Kidney (tissue), 13 donors: ENCODE measurements at regions not wholly inside any gene's neighbourhood (a gene's known extent, or its start where the extent isn't known, plus 50 kb on each side); places are given as distances from the start of the nearest gene placed in this dataset.
A peak's percentile ranks its signal among the peaks of the same experiment; 100 is the strongest.
"Not testable (repeated sequence)": the region's sequence is repeated elsewhere in the genome, so short reads cannot be mapped to it uniquely, and the experiment has no call there.

Source experiments
- DNase-seq, 5 donors: peaks; one replicate each; pipeline ENCODE4 v3.0.0-alpha.2; 2013 to 2020
- FAIRE-seq: peaks from 2 replicates; lab custom pipeline; 2012; peaks lifted over from hg19 to GRCh38; lab: Jason Lieb, UNC
- H3K27ac ChIP-seq, 2 donors: one replicate each; pipeline ENCODE4 v1.7.0; 2013; ENCODE audit warnings: low read depth in 2 of 2, low read length in 2 of 2, inconsistent platforms in 1 of 2
- H3K27me3 ChIP-seq: one replicate; pipeline ENCODE4 v1.7.1; 2013; ENCODE audit warnings: low read length, inconsistent platforms; ENCODE audit not compliant: control insufficient read depth, insufficient read depth
- H3K36me3 ChIP-seq, 3 donors: one replicate each; pipeline versions ENCODE4 v1.7.0 to v1.7.1; 2013; ENCODE audit warnings: low read length in 3 of 3, control low read depth in 1 of 3, inconsistent platforms in 1 of 3; ENCODE audit not compliant: insufficient read depth in 3 of 3, control insufficient read depth in 2 of 3
- H3K4me1 ChIP-seq, 3 donors: one replicate each; pipeline versions ENCODE4 v1.7.0 to v1.7.1; 2013; ENCODE audit warnings: low read length in 3 of 3, inconsistent platforms in 1 of 3, low read depth in 1 of 3; ENCODE audit not compliant: control insufficient read depth in 2 of 3, insufficient read depth in 2 of 3
- H3K4me3 ChIP-seq, 3 donors: one replicate each; pipeline versions ENCODE4 v1.7.0 to v1.8.1; 2013; ENCODE audit warnings: low read length in 3 of 3, control low read depth in 1 of 3, inconsistent platforms in 1 of 3
- H3K9ac ChIP-seq, 3 donors: one replicate each; pipeline versions ENCODE4 v1.7.0 to v1.7.1; 2013; ENCODE audit warnings: low read length in 3 of 3, control low read depth in 1 of 3, inconsistent platforms in 1 of 3
- H3K9me3 ChIP-seq, 3 donors: one replicate each; pipeline versions ENCODE4 v1.7.0 to v1.7.1; 2013; ENCODE audit warnings: low read length in 3 of 3, control low read depth in 1 of 3, inconsistent platforms in 1 of 3; ENCODE audit not compliant: control insufficient read depth in 2 of 3, insufficient read depth in 1 of 3
- CTCF ChIP-seq: IDR thresholded peaks from 3 replicates; pipeline ENCODE4 v1.5.1; 2012; ENCODE audit warnings: mild to moderate bottlenecking, moderate library complexity, borderline replicate concordance; ENCODE audit not compliant: insufficient read depth; ENCODE audit errors: extremely low read depth
- intact Hi-C: fragments of 100-400 bp; cut with DNase I; formaldehyde crosslinking; loops from one replicate; pipeline ENCODE4 v1.11.1; 2022
- donor health status: control.
- donor health status: control.
- donor health status: control.
- donor health status: control.
- donor health status: control.
- donor health status: DM: yes; HTN: yes; CAD: no.
- donor health status: Normal renal cell carcinoma (clear cell type).

GRCh38 chr6:92683748-92684147 is 735.6 kb downstream of the EPHA7 start:
- H3K9ac ChIP-seq, result no peak overlapping the region
- no peaks in the 10 kb centered on the region for H3K36me3 ChIP-seq
- H3K27me3 ChIP-seq, result no peaks in the 10 kb centered on the region
- H3K9me3 ChIP-seq, result no peaks in the 10 kb centered on the region
- no peaks in the 10 kb centered on the region for H3K4me1 ChIP-seq
- H3K27ac ChIP-seq, result no peak overlapping the region
- no peak overlapping the region for H3K4me3 ChIP-seq
- DNase-seq, result no peak
- TF ChIP-seq CTCF, result no peak
- intact Hi-C loops, result no loop called here
- FAIRE-seq, result no peak

GRCh38 chr6:92682516-92683398 is 736.6 kb downstream of the EPHA7 start:
- H3K4me1 ChIP-seq, result no peaks in the 10 kb centered on the region
- intact Hi-C loops, result no loop called here
- FAIRE-seq (no peak), DNase-seq (peak in 2 of 5 donors; percentile 14)
- TF ChIP-seq CTCF, result no peak
- no peak overlapping the region for H3K9ac ChIP-seq
- no peaks in the 10 kb centered on the region for H3K27me3 ChIP-seq
- H3K9me3 ChIP-seq, result no peaks in the 10 kb centered on the region
- H3K4me3 ChIP-seq, result peak overlapping the region in 1 of 3 donors; percentile 17
- no peaks in the 10 kb centered on the region for H3K36me3 ChIP-seq
- H3K27ac ChIP-seq, result no peak overlapping the region

GRCh38 chr6:92681401-92681800 is 738.0 kb downstream of the EPHA7 start:
- no peaks in the 10 kb centered on the region for H3K4me1 ChIP-seq
- no peak overlapping the region for H3K27ac ChIP-seq
- H3K9me3 ChIP-seq, result no peaks in the 10 kb centered on the region
- H3K9ac ChIP-seq, result no peak overlapping the region
- FAIRE-seq (peak; percentile 23), DNase-seq (no peak)
- H3K4me3 ChIP-seq, result no peak overlapping the region
- H3K36me3 ChIP-seq, result no peaks in the 10 kb centered on the region
- no peak for TF ChIP-seq CTCF
- H3K27me3 ChIP-seq, result no peaks in the 10 kb centered on the region
- intact Hi-C loops, result no loop called here

GRCh38 chr6:92671462-92671861 is 747.9 kb downstream of the EPHA7 start:
- H3K36me3 ChIP-seq, H3K9ac ChIP-seq, intact Hi-C loops, DNase-seq, H3K27ac ChIP-seq, H3K9me3 ChIP-seq, H3K4me1 ChIP-seq, FAIRE-seq, H3K27me3 ChIP-seq, H3K4me3 ChIP-seq: not testable (repeated sequence)
